Activated CD8-positive, alpha-beta memory T cell treated with anti-CD3 and anti-CD28 coated beads, Interleukin-2, amount 10 ng/mL, durations not matched to agents 7 days and 5 days (primary cell): ENCODE measurements at regions not wholly inside any gene's neighbourhood (a gene's known extent, or its start where the extent isn't known, plus 50 kb on each side); places are given as distances from the start of the nearest gene placed in this dataset.
"Not testable (repeated sequence)": the region's sequence is repeated elsewhere in the genome, so short reads cannot be mapped to it uniquely, and the experiment has no call there.

Experiments
- ATAC-seq: fragments of 150-1000 bp; cut with Tn5 transposase; one replicate; pipeline ENCODE4 v1.10.0; 2021; ENCODE audit warnings: moderate library complexity
- CTCF ChIA-PET: fragments of 350-600 bp; sonication (Branson Sonifier 250); formaldehyde crosslinking; loops from one replicate; lab custom pipeline; 2021; ENCODE audit warnings: antibody characterized with exemption; lab: Charles Lee
- DNase-seq: peaks from one replicate; pipeline ENCODE4 v3.0.0-alpha.2; 2020
- H3K27ac Mint-ChIP-seq: one replicate; pipeline ENCODE4 v1.8.0; 2021; ENCODE audit warnings: mild to moderate bottlenecking, mixed read lengths
- H3K27me3 Mint-ChIP-seq: one replicate; pipeline ENCODE4 v1.8.0; 2021; ENCODE audit warnings: mixed read lengths
- H3K36me3 Mint-ChIP-seq: one replicate; pipeline ENCODE4 v1.8.0; 2021; ENCODE audit warnings: mild to moderate bottlenecking, mixed read lengths
- H3K4me1 Mint-ChIP-seq: one replicate; pipeline ENCODE4 v1.8.0; 2021; ENCODE audit warnings: mixed read lengths
- H3K4me3 Mint-ChIP-seq: one replicate; pipeline ENCODE4 v1.8.0; 2021; ENCODE audit warnings: mild to moderate bottlenecking, moderate library complexity, mixed read lengths
- H3K9me3 Mint-ChIP-seq: one replicate; pipeline ENCODE4 v1.8.0; 2022; ENCODE audit warnings: low read depth, mixed read lengths

GRCh38 chr1:90309806-90310205 is 314.9 kb downstream of the ZNF326 start:
- H3K9me3 Mint-ChIP-seq, result no peaks in the 10 kb centered on the region
- H3K36me3 Mint-ChIP-seq, result no peaks in the 10 kb centered on the region
- ATAC-seq, result no peak
- CTCF ChIA-PET, result no interaction called here
- H3K27me3 Mint-ChIP-seq, result no peaks in the 10 kb centered on the region
- H3K27ac Mint-ChIP-seq, result no peak overlapping the region
- no peak for DNase-seq
- H3K4me3 Mint-ChIP-seq, result no peak overlapping the region
- no peaks in the 10 kb centered on the region for H3K4me1 Mint-ChIP-seq

GRCh38 chr1:90308421-90308820 is 313.5 kb downstream of the ZNF326 start:
- Mint-ChIP-seq H3K27ac (no peak overlapping the region), H3K4me3 (no peak overlapping the region), H3K9me3 (no peaks in the 10 kb centered on the region), H3K4me1 (no peaks in the 10 kb centered on the region), H3K27me3 (no peaks in the 10 kb centered on the region), H3K36me3 (no peaks in the 10 kb centered on the region)
- ATAC-seq (no peak), DNase-seq (no peak)
- CTCF ChIA-PET, result no interaction called here

- CTCF ChIA-PET, result no interaction called here
- ATAC-seq, result no peak
- Mint-ChIP-seq H3K27me3 (no peaks in the 10 kb centered on the region), H3K9me3 (no peaks in the 10 kb centered on the region), H3K4me1 (no peaks in the 10 kb centered on the region), H3K27ac (no peak overlapping the region), H3K36me3 (no peaks in the 10 kb centered on the region), H3K4me3 (no peak overlapping the region)
- DNase-seq, result no peak
Measured at GRCh38 chr1:90305577-90305976, 310.7 kb downstream of the ZNF326 start.

GRCh38 chr1:90296327-90296726 is 301.4 kb downstream of the ZNF326 start:
- CTCF ChIA-PET, result no interaction called here
- no peak for DNase-seq
- Mint-ChIP-seq H3K27me3 (no peaks in the 10 kb centered on the region), H3K9me3 (no peaks in the 10 kb centered on the region), H3K27ac (no peak overlapping the region), H3K36me3 (no peaks in the 10 kb centered on the region), H3K4me1 (no peaks in the 10 kb centered on the region), H3K4me3 (no peak overlapping the region)
- no peak for ATAC-seq

- Mint-ChIP-seq H3K27ac (no peak overlapping the region), H3K4me3 (no peak overlapping the region), H3K4me1 (no peaks in the 10 kb centered on the region), H3K9me3 (no peaks in the 10 kb centered on the region), H3K27me3 (no peaks in the 10 kb centered on the region), H3K36me3 (no peaks in the 10 kb centered on the region)
- no peak for DNase-seq
- CTCF ChIA-PET, result no interaction called here
- ATAC-seq, result no peak
Measured at GRCh38 chr1:90295534-90295933, 300.6 kb downstream of the ZNF326 start.

GRCh38 chr1:90291431-90292216 is 296.7 kb downstream of the ZNF326 start:
- Mint-ChIP-seq H3K4me1 (no peaks in the 10 kb centered on the region), H3K9me3 (no peaks in the 10 kb centered on the region), H3K27me3 (no peaks in the 10 kb centered on the region), H3K36me3 (no peaks in the 10 kb centered on the region), H3K4me3 (no peak overlapping the region), H3K27ac (no peak overlapping the region)
- CTCF ChIA-PET, result no interaction called here
- ATAC-seq (no peak), DNase-seq (no peak)

GRCh38 chr1:90282811-90283210 is 287.9 kb downstream of the ZNF326 start:
- Mint-ChIP-seq H3K36me3 (no peaks in the 10 kb centered on the region), H3K4me1 (no peaks in the 10 kb centered on the region), H3K4me3 (no peak overlapping the region), H3K9me3 (no peaks in the 10 kb centered on the region), H3K27ac (no peak overlapping the region), H3K27me3 (no peaks in the 10 kb centered on the region)
- CTCF ChIA-PET, result no interaction called here
- DNase-seq (no peak), ATAC-seq (no peak)

- H3K36me3 Mint-ChIP-seq, ATAC-seq, H3K9me3 Mint-ChIP-seq, H3K4me1 Mint-ChIP-seq, H3K4me3 Mint-ChIP-seq, CTCF ChIA-PET, DNase-seq, H3K27ac Mint-ChIP-seq, H3K27me3 Mint-ChIP-seq: not testable (repeated sequence)
Measured at GRCh38 chr1:90281886-90282285, 287.0 kb downstream of the ZNF326 start.

GRCh38 chr1:90277270-90277669 is 282.4 kb downstream of the ZNF326 start:
- DNase-seq (no peak), ATAC-seq (no peak)
- no peaks in the 10 kb centered on the region for H3K9me3 Mint-ChIP-seq
- no peaks in the 10 kb centered on the region for H3K36me3 Mint-ChIP-seq
- H3K4me1 Mint-ChIP-seq, result no peaks in the 10 kb centered on the region
- CTCF ChIA-PET, result no interaction called here
- H3K27me3 Mint-ChIP-seq, result no peaks in the 10 kb centered on the region
- no peak overlapping the region for H3K27ac Mint-ChIP-seq
- H3K4me3 Mint-ChIP-seq, result no peak overlapping the region

- Mint-ChIP-seq H3K27ac (no peak overlapping the region), H3K4me3 (no peak overlapping the region), H3K36me3 (no peaks in the 10 kb centered on the region), H3K9me3 (no peaks in the 10 kb centered on the region), H3K4me1 (no peaks in the 10 kb centered on the region), H3K27me3 (no peaks in the 10 kb centered on the region)
- CTCF ChIA-PET, result no interaction called here
- DNase-seq (no peak), ATAC-seq (no peak)
Measured at GRCh38 chr1:90274376-90274775, 279.5 kb downstream of the ZNF326 start.

GRCh38 chr1:90273241-90273774 is 278.4 kb downstream of the ZNF326 start:
- H3K9me3 Mint-ChIP-seq, result no peaks in the 10 kb centered on the region
- CTCF ChIA-PET, result no interaction called here
- H3K27me3 Mint-ChIP-seq, result no peaks in the 10 kb centered on the region
- DNase-seq (no peak), ATAC-seq (no peak)
- no peak overlapping the region for H3K4me3 Mint-ChIP-seq
- no peak overlapping the region for H3K27ac Mint-ChIP-seq
- H3K4me1 Mint-ChIP-seq, result no peaks in the 10 kb centered on the region
- no peaks in the 10 kb centered on the region for H3K36me3 Mint-ChIP-seq

- Mint-ChIP-seq H3K4me1 (no peaks in the 10 kb centered on the region), H3K36me3 (no peaks in the 10 kb centered on the region), H3K27me3 (no peaks in the 10 kb centered on the region), H3K27ac (no peak overlapping the region), H3K4me3 (no peak overlapping the region), H3K9me3 (no peaks in the 10 kb centered on the region)
- CTCF ChIA-PET, result no interaction called here
- DNase-seq, result no peak
- ATAC-seq, result no peak
Measured at GRCh38 chr1:90262791-90263190, 267.9 kb downstream of the ZNF326 start.

GRCh38 chr1:90262286-90262685 is 267.4 kb downstream of the ZNF326 start:
- H3K36me3 Mint-ChIP-seq, result no peaks in the 10 kb centered on the region
- H3K27ac Mint-ChIP-seq, result no peak overlapping the region
- no peaks in the 10 kb centered on the region for H3K27me3 Mint-ChIP-seq
- CTCF ChIA-PET, result no interaction called here
- H3K4me1 Mint-ChIP-seq, result no peaks in the 10 kb centered on the region
- ATAC-seq (no peak), DNase-seq (no peak)
- no peak overlapping the region for H3K4me3 Mint-ChIP-seq
- H3K9me3 Mint-ChIP-seq, result no peaks in the 10 kb centered on the region

GRCh38 chr1:90246069-90246468 is 251.2 kb downstream of the ZNF326 start:
- no peaks in the 10 kb centered on the region for H3K4me1 Mint-ChIP-seq
- DNase-seq (no peak), ATAC-seq (no peak)
- no peaks in the 10 kb centered on the region for H3K36me3 Mint-ChIP-seq
- no peaks in the 10 kb centered on the region for H3K9me3 Mint-ChIP-seq
- H3K27ac Mint-ChIP-seq, result no peak overlapping the region
- no peak overlapping the region for H3K4me3 Mint-ChIP-seq
- CTCF ChIA-PET, result no interaction called here
- no peaks in the 10 kb centered on the region for H3K27me3 Mint-ChIP-seq
